HepG2 (cell line): ENCODE measurements at regions not wholly inside any gene's neighbourhood (a gene's known extent, or its start where the extent isn't known, plus 50 kb on each side); places are given as distances from the start of the nearest gene placed in this dataset.

ENCODE experiments used
- ELF1 ChIP-seq: sonication (generic); formaldehyde crosslinking; IDR thresholded peaks from 2 replicates; pipeline ENCODE4 v1.4.0; 2020; ENCODE audit warnings: missing genetic modification reagents
- HNF1B ChIP-seq: sonication (generic); formaldehyde crosslinking; IDR thresholded peaks from 2 replicates; pipeline ENCODE4 v1.5.1; 2020; ENCODE audit warnings: mild to moderate bottlenecking, moderate library complexity, missing genetic modification reagents
- MAX ChIP-seq: IDR thresholded peaks from 2 replicates; pipeline ENCODE4 v1.6.1; 2012; ENCODE audit warnings: inconsistent platforms
- MIER3 ChIP-seq: IDR thresholded peaks from 2 replicates; pipeline ENCODE4 v1.6.1; 2016; ENCODE audit warnings: missing compliant biosample characterization, borderline replicate concordance
- MLXIP ChIP-seq: sonication (generic); formaldehyde crosslinking; IDR thresholded peaks from 2 replicates; pipeline ENCODE4 v1.9.0; 2021; ENCODE audit warnings: missing genetic modification reagents, borderline replicate concordance
- PAXIP1 ChIP-seq: sonication (generic); formaldehyde crosslinking; conservative IDR thresholded peaks from 2 replicates; pipeline ENCODE4 v1.4.0; 2020; ENCODE audit warnings: mild to moderate bottlenecking, missing genetic modification reagents, moderate library complexity
- POLR2AphosphoS5 ChIP-seq: IDR thresholded peaks from 2 replicates; pipeline ENCODE4 v1.6.1; 2012; ENCODE audit warnings: low read depth, low read length
- RNF219 ChIP-seq: sonication (generic); formaldehyde crosslinking; IDR thresholded peaks from 2 replicates; pipeline ENCODE4 v1.5.0; 2020; ENCODE audit warnings: mild to moderate bottlenecking, missing genetic modification reagents
- YEATS4 ChIP-seq: sonication (generic); formaldehyde crosslinking; IDR thresholded peaks from 2 replicates; pipeline ENCODE4 v1.4.0; 2020; ENCODE audit warnings: missing genetic modification reagents, borderline replicate concordance
- ZNF234 ChIP-seq: sonication (generic); formaldehyde crosslinking; conservative IDR thresholded peaks from 2 replicates; pipeline ENCODE4 v1.5.1; 2020; ENCODE audit warnings: mild to moderate bottlenecking, missing genetic modification reagents
- ZNF687 ChIP-seq: sonication (generic); formaldehyde crosslinking; IDR thresholded peaks from 2 replicates; pipeline ENCODE4 v1.5.1; 2020; ENCODE audit warnings: mild to moderate bottlenecking, missing genetic modification reagents, moderate library complexity
- ZNF879 ChIP-seq: sonication (generic); formaldehyde crosslinking; IDR thresholded peaks from 2 replicates; pipeline ENCODE4 v1.8.1; 2023; ENCODE audit warnings: missing genetic modification reagents

- TF ChIP-seq PAXIP1 (CRISPR knock-in tag) (peak; percentile 51; the same call in 1 of the 2 replicates), ZNF879 (CRISPR knock-in tag) (no peak), HNF1B (CRISPR knock-in tag) (peak; percentile 59; the same call in 1 of the 2 replicates), MAX (0 out of 2 replicates have a peak, but pooled peaks have one; percentile 61), YEATS4 (CRISPR knock-in tag) (no peak), MIER3 (CRISPR knock-in tag) (no peak), ZNF687 (CRISPR knock-in tag) (no peak), POLR2AphosphoS5 (no peak), RNF219 (no peak), MLXIP (CRISPR knock-in tag) (no peak), ZNF234 (CRISPR knock-in tag) (no peak), ELF1 (CRISPR knock-in tag) (no peak)
Observed at GRCh38 chr11:27200779-27201453, 160.3 kb downstream of the BBOX1 start (continued).
